Right lobe of liver (tissue), 4 donors: ENCODE measurements at regions not wholly inside any gene's neighbourhood (a gene's known extent, or its start where the extent isn't known, plus 50 kb on each side); places are given as distances from the start of the nearest gene placed in this dataset.

Source experiments
- POLR2A ChIP-seq: fragments of 450-650 bp; IDR thresholded peaks from one replicate; pipeline ENCODE4 v1.6.1; 2017; ENCODE audit warnings: antibody characterized with exemption, mild to moderate bottlenecking
- TF ChIP-seq, protein P1 (sequence below), 4 donors: fragments of 200-600 bp in 3 of 4; fragments of 450-650 bp in 1 of 4; IDR thresholded peaks; one replicate each; pipeline versions ENCODE4 v1.5.1 to v1.8.0; 2016 to 2022; ENCODE audit warnings: antibody characterized with exemption in 4 of 4, mild to moderate bottlenecking in 2 of 4
- donor health status: DM: no; HTN: no; CAD: no.
- donor health status: DM: no; HTN: no; CAD: no.
- donor health status: DM: no; HTN: yes; CAD: no.

DNA sequence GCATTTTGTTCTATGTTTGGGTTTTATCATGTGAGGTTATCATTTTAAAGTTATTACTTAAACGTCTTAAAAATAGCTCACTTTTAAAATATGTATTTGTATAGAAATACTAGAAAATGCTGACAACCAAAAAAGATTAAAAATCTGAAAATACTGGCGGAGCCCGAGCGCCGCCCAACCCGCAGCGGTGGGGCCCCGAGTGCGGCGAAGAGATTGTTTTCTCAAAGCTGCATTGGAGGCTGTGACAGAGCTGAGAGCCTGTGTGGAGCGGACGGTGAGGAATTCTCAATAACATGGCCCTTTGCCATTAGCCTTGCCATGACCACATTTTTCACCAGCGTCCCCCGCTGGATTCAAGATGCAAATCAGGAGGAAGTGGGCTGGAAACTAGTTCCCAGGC is 255.4 kb downstream of the NKX6-1 start:
- TF ChIP-seq, protein P1, sequence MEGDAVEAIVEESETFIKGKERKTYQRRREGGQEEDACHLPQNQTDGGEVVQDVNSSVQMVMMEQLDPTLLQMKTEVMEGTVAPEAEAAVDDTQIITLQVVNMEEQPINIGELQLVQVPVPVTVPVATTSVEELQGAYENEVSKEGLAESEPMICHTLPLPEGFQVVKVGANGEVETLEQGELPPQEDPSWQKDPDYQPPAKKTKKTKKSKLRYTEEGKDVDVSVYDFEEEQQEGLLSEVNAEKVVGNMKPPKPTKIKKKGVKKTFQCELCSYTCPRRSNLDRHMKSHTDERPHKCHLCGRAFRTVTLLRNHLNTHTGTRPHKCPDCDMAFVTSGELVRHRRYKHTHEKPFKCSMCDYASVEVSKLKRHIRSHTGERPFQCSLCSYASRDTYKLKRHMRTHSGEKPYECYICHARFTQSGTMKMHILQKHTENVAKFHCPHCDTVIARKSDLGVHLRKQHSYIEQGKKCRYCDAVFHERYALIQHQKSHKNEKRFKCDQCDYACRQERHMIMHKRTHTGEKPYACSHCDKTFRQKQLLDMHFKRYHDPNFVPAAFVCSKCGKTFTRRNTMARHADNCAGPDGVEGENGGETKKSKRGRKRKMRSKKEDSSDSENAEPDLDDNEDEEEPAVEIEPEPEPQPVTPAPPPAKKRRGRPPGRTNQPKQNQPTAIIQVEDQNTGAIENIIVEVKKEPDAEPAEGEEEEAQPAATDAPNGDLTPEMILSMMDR (IDR thresholded peaks at IDR 0.05) = no peak
- no peak for TF ChIP-seq POLR2A
